ENCODE measurements at regions not wholly inside any gene's neighbourhood (a gene's known extent, or its start where the extent isn't known, plus 50 kb on each side); places are given as distances from the start of the nearest gene placed in this dataset.

DNA sequence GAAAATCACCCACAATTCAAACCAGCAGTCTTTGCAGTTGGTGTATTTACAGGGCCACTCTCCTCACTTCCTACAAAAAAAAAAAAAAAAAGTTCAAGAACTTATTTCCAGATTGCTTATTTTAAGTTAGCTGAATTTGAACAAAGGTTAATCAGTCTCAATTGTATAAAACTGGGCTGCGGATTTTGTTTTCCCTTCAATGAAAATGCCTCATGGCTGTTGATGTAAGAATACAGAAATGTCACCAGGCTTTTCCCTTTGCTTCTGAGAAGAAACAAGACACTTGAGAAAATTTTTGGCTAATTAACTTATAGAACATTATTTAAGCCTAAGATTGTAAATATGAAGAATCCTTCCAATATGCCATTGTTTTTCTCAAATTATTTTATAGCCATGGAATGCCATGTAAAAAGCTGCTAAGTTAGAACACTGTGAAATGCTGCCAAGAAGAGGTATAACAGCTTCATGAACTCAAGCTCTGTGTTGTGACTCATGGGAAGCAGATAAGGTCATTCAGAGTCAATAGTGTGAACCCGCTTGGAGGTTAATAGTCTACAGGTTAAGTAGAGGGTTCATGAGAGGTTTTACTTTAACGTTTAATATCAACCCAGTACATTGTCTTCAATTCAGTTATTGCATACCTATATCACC lies 84.3 kb upstream of the ABI3BP start:
- TF ChIP-seq, protein P1, sequence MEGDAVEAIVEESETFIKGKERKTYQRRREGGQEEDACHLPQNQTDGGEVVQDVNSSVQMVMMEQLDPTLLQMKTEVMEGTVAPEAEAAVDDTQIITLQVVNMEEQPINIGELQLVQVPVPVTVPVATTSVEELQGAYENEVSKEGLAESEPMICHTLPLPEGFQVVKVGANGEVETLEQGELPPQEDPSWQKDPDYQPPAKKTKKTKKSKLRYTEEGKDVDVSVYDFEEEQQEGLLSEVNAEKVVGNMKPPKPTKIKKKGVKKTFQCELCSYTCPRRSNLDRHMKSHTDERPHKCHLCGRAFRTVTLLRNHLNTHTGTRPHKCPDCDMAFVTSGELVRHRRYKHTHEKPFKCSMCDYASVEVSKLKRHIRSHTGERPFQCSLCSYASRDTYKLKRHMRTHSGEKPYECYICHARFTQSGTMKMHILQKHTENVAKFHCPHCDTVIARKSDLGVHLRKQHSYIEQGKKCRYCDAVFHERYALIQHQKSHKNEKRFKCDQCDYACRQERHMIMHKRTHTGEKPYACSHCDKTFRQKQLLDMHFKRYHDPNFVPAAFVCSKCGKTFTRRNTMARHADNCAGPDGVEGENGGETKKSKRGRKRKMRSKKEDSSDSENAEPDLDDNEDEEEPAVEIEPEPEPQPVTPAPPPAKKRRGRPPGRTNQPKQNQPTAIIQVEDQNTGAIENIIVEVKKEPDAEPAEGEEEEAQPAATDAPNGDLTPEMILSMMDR (IDR thresholded peaks at IDR 0.05) = no peak
- TF ChIP-seq POLR2AphosphoS5 (IDR thresholded peaks at IDR 0.05; ENCODE audit: insufficient read depth in 1 of 2, low read depth in 1 of 2) = no peak

Data from vagina (tissue), 2 donors.